MM.1S (cell line): ENCODE measurements at regions not wholly inside any gene's neighbourhood (a gene's known extent, or its start where the extent isn't known, plus 50 kb on each side); places are given as distances from the start of the nearest gene placed in this dataset.
A peak's percentile ranks its signal among the peaks of the same experiment; 100 is the strongest.

Source experiments
- DNase-seq: peaks from one replicate; pipeline ENCODE4 v3.0.0-alpha.2; 2015
- H2AFZ ChIP-seq: fragments of 300-600 bp; sonication (generic); 2 replicates; pipeline ENCODE4 v1.6.0; 2016; ENCODE audit warnings: antibody characterized with exemption, low read length
- H3F3A ChIP-seq: fragments of 300-600 bp; sonication (generic); 2 replicates; pipeline ENCODE4 v1.6.1; 2016; ENCODE audit warnings: mild to moderate bottlenecking, antibody characterized with exemption, low read length, moderate library complexity, mixed read lengths; ENCODE audit not compliant: insufficient read depth
- H3K27ac ChIP-seq: fragments of 300-600 bp; sonication (generic); 2 replicates; pipeline ENCODE4 v1.5.1; 2016; ENCODE audit warnings: mild to moderate bottlenecking, low read length
- H3K27me3 ChIP-seq: fragments of 300-600 bp; sonication (generic); replicated peaks from 2 replicates; pipeline ENCODE4 v1.6.0; 2016; ENCODE audit warnings: low read length; ENCODE audit not compliant: insufficient read depth
- H3K36me3 ChIP-seq: fragments of 300-600 bp; sonication (generic); replicated peaks from 2 replicates; pipeline ENCODE4 v1.6.1; 2016; ENCODE audit warnings: mild to moderate bottlenecking, low read length, mixed read lengths; ENCODE audit not compliant: insufficient read depth
- H3K4me1 ChIP-seq: fragments of 300-600 bp; sonication (generic); 2 replicates; pipeline ENCODE4 v1.6.1; 2016; ENCODE audit warnings: low read length, mixed read lengths
- H3K4me2 ChIP-seq: fragments of 300-600 bp; sonication (generic); 2 replicates; pipeline ENCODE4 v1.6.0; 2016; ENCODE audit warnings: low read depth, low read length
- H3K4me3 ChIP-seq: fragments of 300-600 bp; sonication (generic); 2 replicates; pipeline ENCODE4 v1.5.1; 2016; ENCODE audit warnings: low read length, mixed read lengths
- H3K79me2 ChIP-seq: fragments of 300-600 bp; sonication (generic); 2 replicates; pipeline ENCODE4 v1.6.1; 2016; ENCODE audit warnings: mixed run types, low read length, mixed read lengths
- H3K9ac ChIP-seq: fragments of 300-600 bp; sonication (generic); 2 replicates; pipeline ENCODE4 v1.6.1; 2016; ENCODE audit warnings: low read length, mixed read lengths
- H3K9me2 ChIP-seq: fragments of 300-600 bp; sonication (generic); replicated peaks from 2 replicates; pipeline ENCODE4 v1.6.1; 2016; ENCODE audit warnings: mild to moderate bottlenecking, low read length, mixed read lengths; ENCODE audit not compliant: insufficient read depth
- H3K9me3 ChIP-seq: fragments of 300-600 bp; sonication (generic); replicated peaks from 2 replicates; pipeline ENCODE4 v1.6.1; 2016; ENCODE audit warnings: mild to moderate bottlenecking, low read length, mixed read lengths; ENCODE audit not compliant: insufficient read depth
- H4K20me1 ChIP-seq: fragments of 300-600 bp; sonication (generic); 2 replicates; pipeline ENCODE4 v1.6.1; 2016; ENCODE audit warnings: mild to moderate bottlenecking, low read length, moderate library complexity, mixed read lengths; ENCODE audit not compliant: insufficient read depth
- EZH2 ChIP-seq: fragments of 300-600 bp; sonication (generic); optimal IDR thresholded peaks from 2 replicates; pipeline ENCODE3; 2017; ENCODE audit warnings: low read depth, mild to moderate bottlenecking, antibody characterized with exemption, low read length, mixed read lengths
- EZH2phosphoT487 ChIP-seq: fragments of 300-600 bp; sonication (generic); IDR thresholded peaks from 2 replicates; pipeline ENCODE4 v1.6.1; 2018; ENCODE audit warnings: antibody characterized with exemption, low read length
- TF ChIP-seq, protein P1 (sequence below): fragments of 300-600 bp; sonication (generic); IDR thresholded peaks from 2 replicates; pipeline ENCODE4 v1.5.1; 2016; ENCODE audit warnings: antibody characterized with exemption, low read length, mixed read lengths

DNA sequence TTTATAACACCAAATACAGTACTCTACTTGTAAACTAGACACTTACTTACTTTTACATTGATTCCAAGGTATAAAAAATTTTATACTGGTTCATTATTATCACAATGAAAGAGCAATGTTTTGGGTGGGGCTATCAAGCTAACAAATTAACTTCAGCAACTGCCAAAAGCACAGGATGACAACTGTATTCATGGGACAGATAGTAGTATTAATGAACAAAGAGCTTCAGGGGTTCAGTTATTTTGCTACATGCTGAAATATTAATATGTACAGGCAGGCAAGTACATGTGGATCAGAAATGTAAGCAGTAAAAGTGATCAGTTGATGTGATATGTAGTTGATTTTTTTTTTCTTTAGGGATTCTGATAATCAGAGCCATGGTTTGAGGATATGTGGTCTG is 112.9 kb downstream of the NAA11 start:
- Histone ChIP-seq H3K9ac (no peak overlapping the region), H3K4me1 (peaks cover 12% of the 10 kb centered on the region), H3K36me3 (no peaks in the 10 kb centered on the region), H3K79me2 (no peaks in the 10 kb centered on the region), H3K4me3 (no peak overlapping the region), H3K9me2 (no peaks in the 10 kb centered on the region), H3K27me3 (no peaks in the 10 kb centered on the region), H3K27ac (no peak overlapping the region), H3F3A (no peaks in the 10 kb centered on the region), H4K20me1 (no peaks in the 10 kb centered on the region), H2AFZ (no peak overlapping the region), H3K9me3 (no peaks in the 10 kb centered on the region), H3K4me2 (no peak overlapping the region)
- TF ChIP-seq EZH2 (no peak), EZH2phosphoT487 (no peak)
- TF ChIP-seq, protein P1, sequence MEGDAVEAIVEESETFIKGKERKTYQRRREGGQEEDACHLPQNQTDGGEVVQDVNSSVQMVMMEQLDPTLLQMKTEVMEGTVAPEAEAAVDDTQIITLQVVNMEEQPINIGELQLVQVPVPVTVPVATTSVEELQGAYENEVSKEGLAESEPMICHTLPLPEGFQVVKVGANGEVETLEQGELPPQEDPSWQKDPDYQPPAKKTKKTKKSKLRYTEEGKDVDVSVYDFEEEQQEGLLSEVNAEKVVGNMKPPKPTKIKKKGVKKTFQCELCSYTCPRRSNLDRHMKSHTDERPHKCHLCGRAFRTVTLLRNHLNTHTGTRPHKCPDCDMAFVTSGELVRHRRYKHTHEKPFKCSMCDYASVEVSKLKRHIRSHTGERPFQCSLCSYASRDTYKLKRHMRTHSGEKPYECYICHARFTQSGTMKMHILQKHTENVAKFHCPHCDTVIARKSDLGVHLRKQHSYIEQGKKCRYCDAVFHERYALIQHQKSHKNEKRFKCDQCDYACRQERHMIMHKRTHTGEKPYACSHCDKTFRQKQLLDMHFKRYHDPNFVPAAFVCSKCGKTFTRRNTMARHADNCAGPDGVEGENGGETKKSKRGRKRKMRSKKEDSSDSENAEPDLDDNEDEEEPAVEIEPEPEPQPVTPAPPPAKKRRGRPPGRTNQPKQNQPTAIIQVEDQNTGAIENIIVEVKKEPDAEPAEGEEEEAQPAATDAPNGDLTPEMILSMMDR, result no peak
- DNase-seq, result no peak

DNA sequence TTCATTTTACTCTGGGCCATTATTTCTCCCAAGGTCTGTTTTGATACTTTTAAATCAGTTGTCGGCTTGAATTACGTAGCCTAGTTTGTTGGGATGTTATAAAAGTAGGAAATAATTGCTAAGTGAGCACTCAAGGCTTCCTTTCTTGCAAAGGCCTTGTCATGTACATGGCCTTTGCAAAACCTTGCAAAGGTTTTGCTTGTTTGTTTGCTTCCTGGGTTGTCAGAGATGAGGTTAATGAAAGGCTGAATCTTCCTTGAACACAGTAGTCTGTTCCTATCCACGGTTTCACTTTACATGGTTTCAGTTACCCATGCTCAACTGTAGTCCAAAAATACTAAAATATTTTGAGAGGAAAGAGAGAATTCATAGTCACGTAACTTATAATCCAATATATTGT is 113.5 kb downstream of the NAA11 start:
- peaks cover 12% of the 10 kb centered on the region for H3K4me1 ChIP-seq
- H3K9me3 ChIP-seq, result no peaks in the 10 kb centered on the region
- H3K36me3 ChIP-seq, result no peaks in the 10 kb centered on the region
- no peaks in the 10 kb centered on the region for H3K9me2 ChIP-seq
- H3F3A ChIP-seq, result no peaks in the 10 kb centered on the region
- H3K79me2 ChIP-seq, result no peaks in the 10 kb centered on the region
- DNase-seq, result peak; percentile 37
- H2AFZ ChIP-seq, result no peak overlapping the region
- no peaks in the 10 kb centered on the region for H4K20me1 ChIP-seq
- H3K27me3 ChIP-seq, result no peaks in the 10 kb centered on the region
- peak overlapping the region; percentile 7; the same call in 1 of the 2 replicates for H3K4me2 ChIP-seq
- TF ChIP-seq EZH2phosphoT487, result no peak
- no peak for TF ChIP-seq EZH2
- TF ChIP-seq, protein P1, result no peak
- H3K4me3 ChIP-seq, result no peak overlapping the region
- H3K9ac ChIP-seq, result no peak overlapping the region
- no peak overlapping the region for H3K27ac ChIP-seq

DNA sequence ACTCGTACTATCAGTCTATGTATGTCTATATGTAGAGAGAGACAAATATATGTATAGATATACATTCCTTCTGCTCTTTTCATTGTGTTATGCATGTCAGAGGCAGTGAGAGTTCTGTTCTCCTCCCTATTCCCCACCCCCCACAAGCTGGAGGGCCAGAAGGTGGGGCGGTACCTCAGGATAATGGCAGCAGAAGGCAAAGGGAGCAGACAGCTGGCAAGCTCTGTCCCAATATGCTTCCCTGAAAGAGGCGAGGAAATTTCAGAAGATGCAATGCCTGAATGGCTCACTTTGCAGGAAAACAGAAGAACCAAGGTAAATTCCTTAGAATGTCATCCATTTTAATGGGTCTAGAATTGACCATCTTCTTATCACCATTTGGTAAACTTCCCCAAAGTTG is 114.4 kb downstream of the NAA11 start:
- Histone ChIP-seq H3K27ac (no peak overlapping the region), H2AFZ (no peak overlapping the region), H4K20me1 (no peaks in the 10 kb centered on the region), H3K9me2 (no peaks in the 10 kb centered on the region), H3K27me3 (no peaks in the 10 kb centered on the region), H3K9ac (no peak overlapping the region), H3K4me3 (no peak overlapping the region), H3K4me1 (peaks cover 12% of the 10 kb centered on the region), H3K79me2 (no peaks in the 10 kb centered on the region), H3K4me2 (no peak overlapping the region), H3F3A (no peaks in the 10 kb centered on the region), H3K9me3 (no peaks in the 10 kb centered on the region), H3K36me3 (no peaks in the 10 kb centered on the region)
- TF ChIP-seq EZH2phosphoT487 (no peak), EZH2 (no peak)
- TF ChIP-seq, protein P1, result no peak
- DNase-seq, result no peak
